Transverse colon (tissue), 4 donors: ENCODE measurements at regions not wholly inside any gene's neighbourhood (a gene's known extent, or its start where the extent isn't known, plus 50 kb on each side); places are given as distances from the start of the nearest gene placed in this dataset.

Source experiments
- DNase-seq: peaks from one replicate; pipeline ENCODE4 v3.0.0-alpha.2; 2019
- H3K27ac ChIP-seq, 4 donors: fragments of 200-600 bp; sonication (generic); 2 replicates each; pipeline ENCODE4 v1.5.1; 2016 to 2018; ENCODE audit warnings: inconsistent platforms in 4 of 4
- H3K27me3 ChIP-seq: fragments of 200-600 bp; sonication (generic); 2 replicates; pipeline ENCODE4 v1.5.1; 2017; ENCODE audit warnings: inconsistent platforms
- H3K36me3 ChIP-seq, 4 donors: fragments of 200-600 bp; sonication (generic); 2 replicates each; pipeline ENCODE4 v1.5.1; 2017 to 2019; ENCODE audit warnings: inconsistent platforms in 4 of 4
- H3K4me1 ChIP-seq, 4 donors: fragments of 200-600 bp; sonication (generic); 2 replicates each; pipeline ENCODE4 v1.5.1; 2017 to 2020; ENCODE audit warnings: inconsistent platforms in 4 of 4
- H3K4me3 ChIP-seq, 4 donors: fragments of 200-600 bp; sonication (generic); 1 replicate in 1 of 4; 2 replicates in 3 of 4; pipeline versions ENCODE4 v1.5.1 to v1.6.1; 2017 to 2019; ENCODE audit warnings: inconsistent platforms in 4 of 4
- H3K9me3 ChIP-seq, 2 donors: fragments of 200-600 bp; sonication (generic); 2 replicates each; pipeline ENCODE4 v1.5.1; 2017 to 2019; ENCODE audit warnings: inconsistent platforms in 2 of 2
- EP300 ChIP-seq: sonication (generic); formaldehyde crosslinking; IDR thresholded peaks from one replicate; pipeline ENCODE4 v1.6.1; 2017; ENCODE audit warnings: antibody characterized with exemption, low read depth
- POLR2A ChIP-seq: fragments of 450-650 bp; IDR thresholded peaks from one replicate; pipeline ENCODE4 v1.6.1; 2016; ENCODE audit warnings: antibody characterized with exemption, mild to moderate bottlenecking, moderate library complexity
- POLR2AphosphoS5 ChIP-seq, 3 donors: sonication (generic); formaldehyde crosslinking; IDR thresholded peaks; one replicate each; pipeline ENCODE4 v1.6.1; 2016; ENCODE audit warnings: antibody characterized with exemption in 3 of 3
- WGBS, 2 donors: methylation state at CpG; one replicate each; pipeline ENCODE4 v1.1.5; 2018; ENCODE audit warnings: low coverage in 1 of 2; 5-methylcytosine and 5-hydroxymethylcytosine counted together
- in situ Hi-C, 4 donors: fragments of 200-750 bp; cut with MboI; loops; one replicate each; pipeline versions ENCODE4 v1.15.0 to v1.15.1; 2017; ENCODE audit warnings: low sequenced_read_pairs in 3 of 4, low pct_ligation_motif_present in 1 of 4, low pct_unique_long_range_greater_than_20kb in 1 of 4
- intact Hi-C: fragments of 100-400 bp; cut with DNase I; formaldehyde crosslinking; loops from one replicate; pipeline ENCODE4 v1.15.1; 2023; ENCODE audit warnings: low total_unique reads
- TF ChIP-seq, protein P1 (sequence below), 5 experiments: fragments of 200-600 bp in 3 of 5; fragments of 450-650 bp in 2 of 5; sonication (generic) in 3 of 5; IDR thresholded peaks; 1 replicate in 2 of 5; 2 replicates in 3 of 5; pipeline ENCODE4 v1.5.1; 2016 to 2017; ENCODE audit warnings: antibody characterized with exemption in 5 of 5, inconsistent platforms in 3 of 5, mild to moderate bottlenecking in 2 of 5, moderate library complexity in 1 of 5

DNA sequence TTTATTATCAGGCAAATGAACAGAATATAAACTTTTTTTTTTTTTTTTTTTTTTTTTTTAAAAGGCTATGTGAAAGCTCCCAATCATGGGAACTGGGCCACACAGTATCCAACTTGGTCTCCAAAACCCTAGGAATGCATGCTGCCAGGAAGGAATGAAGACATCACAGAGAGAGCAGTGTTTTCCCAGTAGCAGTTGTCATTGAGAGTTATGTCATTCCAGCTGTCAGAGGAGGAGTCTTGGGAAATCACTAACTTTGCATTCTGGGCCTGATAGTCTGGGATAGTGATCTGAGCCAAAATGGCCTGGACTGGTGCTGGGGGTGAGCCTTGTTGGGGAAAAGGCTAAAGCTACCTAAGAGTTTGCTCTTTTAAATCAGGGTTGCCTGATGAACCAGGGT is 231.3 kb upstream of the MAP3K7 start:
- no peaks in the 10 kb centered on the region for H3K27me3 ChIP-seq
- DNase-seq, result no peak
- TF ChIP-seq POLR2AphosphoS5 (IDR thresholded peaks at IDR 0.05) (no peak), POLR2A (no peak), EP300 (no peak)
- TF ChIP-seq, protein P1, sequence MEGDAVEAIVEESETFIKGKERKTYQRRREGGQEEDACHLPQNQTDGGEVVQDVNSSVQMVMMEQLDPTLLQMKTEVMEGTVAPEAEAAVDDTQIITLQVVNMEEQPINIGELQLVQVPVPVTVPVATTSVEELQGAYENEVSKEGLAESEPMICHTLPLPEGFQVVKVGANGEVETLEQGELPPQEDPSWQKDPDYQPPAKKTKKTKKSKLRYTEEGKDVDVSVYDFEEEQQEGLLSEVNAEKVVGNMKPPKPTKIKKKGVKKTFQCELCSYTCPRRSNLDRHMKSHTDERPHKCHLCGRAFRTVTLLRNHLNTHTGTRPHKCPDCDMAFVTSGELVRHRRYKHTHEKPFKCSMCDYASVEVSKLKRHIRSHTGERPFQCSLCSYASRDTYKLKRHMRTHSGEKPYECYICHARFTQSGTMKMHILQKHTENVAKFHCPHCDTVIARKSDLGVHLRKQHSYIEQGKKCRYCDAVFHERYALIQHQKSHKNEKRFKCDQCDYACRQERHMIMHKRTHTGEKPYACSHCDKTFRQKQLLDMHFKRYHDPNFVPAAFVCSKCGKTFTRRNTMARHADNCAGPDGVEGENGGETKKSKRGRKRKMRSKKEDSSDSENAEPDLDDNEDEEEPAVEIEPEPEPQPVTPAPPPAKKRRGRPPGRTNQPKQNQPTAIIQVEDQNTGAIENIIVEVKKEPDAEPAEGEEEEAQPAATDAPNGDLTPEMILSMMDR (IDR thresholded peaks at IDR 0.05), result no peak
- no peaks in the 10 kb centered on the region for H3K4me1 ChIP-seq
- H3K9me3 ChIP-seq, result no peaks in the 10 kb centered on the region
- H3K4me3 ChIP-seq, result no peak overlapping the region
- no peaks in the 10 kb centered on the region for H3K36me3 ChIP-seq
- intact Hi-C loops, result no loop called here
- in situ Hi-C loops, result no loop called here
- no peak overlapping the region for H3K27ac ChIP-seq

- in situ Hi-C loops, result no loop called here
- Histone ChIP-seq H3K4me3 (no peak overlapping the region), H3K9me3 (no peaks in the 10 kb centered on the region), H3K27me3 (no peaks in the 10 kb centered on the region), H3K27ac (no peak overlapping the region), H3K36me3 (no peaks in the 10 kb centered on the region), H3K4me1 (no peaks in the 10 kb centered on the region)
- TF ChIP-seq EP300 (no peak), POLR2AphosphoS5 (IDR thresholded peaks at IDR 0.05) (no peak), POLR2A (no peak)
- TF ChIP-seq, protein P1 (IDR thresholded peaks at IDR 0.05), result no peak
- intact Hi-C loops, result no loop called here
- 77 to 84% methylated on average over 2 of the region's 2 CpGs for WGBS, 2 donors
- DNase-seq, result no peak
Observed at GRCh38 chr6:90816764-90817163, 229.9 kb upstream of the MAP3K7 start.

- no peaks in the 10 kb centered on the region for H3K36me3 ChIP-seq
- intact Hi-C loops (no loop called here), in situ Hi-C loops (no loop called here)
- no peak for DNase-seq
- H3K27ac ChIP-seq, result no peak overlapping the region
- TF ChIP-seq EP300 (no peak), POLR2AphosphoS5 (IDR thresholded peaks at IDR 0.05) (no peak), POLR2A (no peak)
- TF ChIP-seq, protein P1 (IDR thresholded peaks at IDR 0.05), result no peak
- no peaks in the 10 kb centered on the region for H3K9me3 ChIP-seq
- no peak overlapping the region for H3K4me3 ChIP-seq
- no peaks in the 10 kb centered on the region for H3K4me1 ChIP-seq
- no peaks in the 10 kb centered on the region for H3K27me3 ChIP-seq
- 41 to 46% methylated on average over 9 to 11 of the region's 11 CpGs for WGBS, 2 donors
Observed at GRCh38 chr6:90811596-90812226, 224.8 kb upstream of the MAP3K7 start.

DNA sequence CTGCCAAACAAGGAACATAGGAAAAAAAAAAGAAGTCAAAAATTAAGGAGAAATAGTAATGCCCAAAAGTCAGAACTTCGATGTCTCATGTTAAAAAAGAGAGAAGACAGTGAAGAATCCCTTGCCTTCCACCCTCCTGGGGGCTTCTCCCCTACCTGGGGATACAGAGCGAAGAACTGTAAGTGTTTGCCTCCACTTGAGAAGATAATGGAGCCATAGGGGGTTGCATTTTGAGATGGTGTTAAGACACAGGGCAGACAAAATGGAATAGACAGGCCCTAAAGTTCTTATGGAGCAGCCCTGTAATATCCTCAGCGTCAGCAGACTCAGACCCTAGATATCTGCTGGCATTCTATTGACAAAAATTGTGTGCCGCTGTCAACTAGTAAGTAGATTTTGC is 222.2 kb upstream of the MAP3K7 start:
- no peak overlapping the region for H3K27ac ChIP-seq
- H3K9me3 ChIP-seq, result no peaks in the 10 kb centered on the region
- H3K36me3 ChIP-seq, result no peaks in the 10 kb centered on the region
- TF ChIP-seq EP300 (no peak), POLR2AphosphoS5 (IDR thresholded peaks at IDR 0.05) (no peak), POLR2A (no peak)
- TF ChIP-seq, protein P1 (IDR thresholded peaks at IDR 0.05), result no peak
- no peaks in the 10 kb centered on the region for H3K4me1 ChIP-seq
- in situ Hi-C loops, result no loop called here
- H3K27me3 ChIP-seq, result no peaks in the 10 kb centered on the region
- H3K4me3 ChIP-seq, result no peak overlapping the region
- no peak for DNase-seq
- WGBS, 2 donors, result 69 to 87% methylated on average over 2 to 4 of the region's 4 CpGs
- intact Hi-C loops, result no loop called here
